Type B pancreatic cell (in vitro differentiated cells): ENCODE measurements at regions not wholly inside any gene's neighbourhood (a gene's known extent, or its start where the extent isn't known, plus 50 kb on each side); places are given as distances from the start of the nearest gene placed in this dataset.

Experiments
- DNase-seq: peaks from one replicate; pipeline ENCODE4 v3.0.0; 2021; ENCODE audit warnings: mixed read lengths; ENCODE audit not compliant: unreplicated experiment; ENCODE audit errors: extremely low spot score
- H3K27ac Mint-ChIP-seq: 2 replicates; pipeline ENCODE4 v1.8.0; 2021; ENCODE audit warnings: mild to moderate bottlenecking, mixed read lengths
- H3K27me3 Mint-ChIP-seq: 2 replicates; pipeline ENCODE4 v1.8.0; 2021; ENCODE audit warnings: mixed read lengths
- H3K36me3 Mint-ChIP-seq: 2 replicates; pipeline ENCODE4 v1.8.0; 2021; ENCODE audit warnings: mixed read lengths
- H3K4me1 Mint-ChIP-seq: one replicate; pipeline ENCODE4 v1.8.0; 2021; ENCODE audit warnings: mixed read lengths; ENCODE audit not compliant: unreplicated experiment
- H3K4me3 Mint-ChIP-seq: 2 replicates; pipeline ENCODE4 v1.8.0; 2021; ENCODE audit warnings: mild to moderate bottlenecking, mixed read lengths
- H3K9me3 Mint-ChIP-seq: 2 replicates; pipeline ENCODE4 v1.8.0; 2021; ENCODE audit warnings: mixed read lengths
- CTCF ChIP-seq: fragments of 200-600 bp; sonication (generic); conservative IDR thresholded peaks from 2 replicates; pipeline ENCODE4 v1.5.0; 2021; ENCODE audit warnings: antibody characterized with exemption, mild to moderate bottlenecking

GRCh38 chr5:158172005-158172404 is 313.1 kb upstream of the CLINT1 start:
- peaks cover 4% of the 10 kb centered on the region for H3K9me3 Mint-ChIP-seq

GRCh38 chr5:158170534-158170933 is 311.6 kb upstream of the CLINT1 start:
- no peak for TF ChIP-seq CTCF
- H3K27me3 Mint-ChIP-seq = peaks cover 12% of the 10 kb centered on the region
- no peak overlapping the region for H3K4me3 Mint-ChIP-seq
- peaks cover 21% of the 10 kb centered on the region for H3K4me1 Mint-ChIP-seq
- no peaks in the 10 kb centered on the region for H3K36me3 Mint-ChIP-seq
- no peak overlapping the region for H3K27ac Mint-ChIP-seq
- no peak for DNase-seq
- peaks cover 4% of the 10 kb centered on the region for H3K9me3 Mint-ChIP-seq

More at GRCh38 chr5:158172005-158172404, 313.1 kb upstream of the CLINT1 start:
- peaks cover 20% of the 10 kb centered on the region for H3K27me3 Mint-ChIP-seq
- no peak overlapping the region for H3K27ac Mint-ChIP-seq
- no peaks in the 10 kb centered on the region for H3K36me3 Mint-ChIP-seq
- DNase-seq = no peak
- H3K4me3 Mint-ChIP-seq = no peak overlapping the region
- H3K4me1 Mint-ChIP-seq = peaks cover 23% of the 10 kb centered on the region
- no peak for TF ChIP-seq CTCF

GRCh38 chr5:158170060-158170459 is 311.1 kb upstream of the CLINT1 start:
- no peak for TF ChIP-seq CTCF
- H3K4me3 Mint-ChIP-seq = no peak overlapping the region
- peaks cover 4% of the 10 kb centered on the region for H3K9me3 Mint-ChIP-seq
- no peak for DNase-seq
- peaks cover 11% of the 10 kb centered on the region for H3K27me3 Mint-ChIP-seq
- no peaks in the 10 kb centered on the region for H3K36me3 Mint-ChIP-seq
- peaks cover 16% of the 10 kb centered on the region for H3K4me1 Mint-ChIP-seq
- no peak overlapping the region for H3K27ac Mint-ChIP-seq

- Mint-ChIP-seq H3K4me3 (no peak overlapping the region), H3K27ac (no peak overlapping the region), H3K27me3 (peaks cover 2% of the 10 kb centered on the region), H3K36me3 (no peaks in the 10 kb centered on the region), H3K9me3 (peaks cover 4% of the 10 kb centered on the region), H3K4me1 (peaks cover 13% of the 10 kb centered on the region)
- no peak for DNase-seq
- TF ChIP-seq CTCF = no peak
These were observed 307.5 kb upstream of the CLINT1 start for GRCh38 chr5:158166424-158166823.

GRCh38 chr5:158165647-158166046 is 306.7 kb upstream of the CLINT1 start:
- peaks cover 3% of the 10 kb centered on the region for H3K27me3 Mint-ChIP-seq
- no peak overlapping the region for H3K4me3 Mint-ChIP-seq
- no peak for DNase-seq
- TF ChIP-seq CTCF = no peak
- H3K27ac Mint-ChIP-seq = no peak overlapping the region
- peaks cover 13% of the 10 kb centered on the region for H3K4me1 Mint-ChIP-seq
- H3K9me3 Mint-ChIP-seq = peaks cover 4% of the 10 kb centered on the region
- H3K36me3 Mint-ChIP-seq = no peaks in the 10 kb centered on the region
